OCI-M1 (cell line): ENCODE measurements at regions not wholly inside any gene's neighbourhood (a gene's known extent, or its start where the extent isn't known, plus 50 kb on each side); places are given as distances from the start of the nearest gene placed in this dataset.

ENCODE experiments used
- DNase-seq: peaks from one replicate; lab custom pipeline; 2025; lab: John Stamatoyannopoulos, UW

GRCh38 chr20:58162986-58163385, 65.5 kb downstream of the ANKRD60 start:
- DNase-seq, result no peak

GRCh38 chr20:58161192-58161591, 67.3 kb downstream of the ANKRD60 start:
- no peak for DNase-seq

DNA sequence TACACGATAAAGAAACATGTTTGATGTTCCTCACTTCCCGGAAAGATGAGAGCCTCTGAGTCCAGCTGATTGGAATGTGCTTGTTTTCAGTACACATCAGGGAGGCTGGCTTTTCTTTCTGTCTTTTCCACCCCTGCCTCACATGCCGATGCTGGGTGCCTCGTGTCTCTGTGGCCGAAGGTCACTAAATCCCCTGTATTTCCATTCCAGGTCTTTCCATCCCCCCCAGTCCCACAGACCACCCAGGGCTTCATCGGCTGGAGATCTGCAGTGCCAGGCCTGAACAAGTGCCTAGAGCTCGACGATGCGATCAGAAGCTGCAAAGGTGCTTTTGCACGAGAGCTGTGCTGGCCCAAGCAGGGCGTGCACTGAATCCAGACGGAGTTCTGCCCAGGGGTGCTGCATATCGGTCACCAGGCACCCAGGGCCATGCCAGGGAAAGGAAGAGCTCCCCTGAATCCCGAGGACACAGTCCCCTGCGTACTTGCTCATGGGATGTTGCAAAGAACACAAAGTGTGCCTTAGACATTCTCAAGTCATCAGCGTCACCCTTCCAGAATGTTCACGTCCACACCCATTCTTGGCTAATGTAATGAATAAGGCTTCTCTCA, 67.9 kb downstream of the ANKRD60 start:
- DNase-seq, result no peak

DNA sequence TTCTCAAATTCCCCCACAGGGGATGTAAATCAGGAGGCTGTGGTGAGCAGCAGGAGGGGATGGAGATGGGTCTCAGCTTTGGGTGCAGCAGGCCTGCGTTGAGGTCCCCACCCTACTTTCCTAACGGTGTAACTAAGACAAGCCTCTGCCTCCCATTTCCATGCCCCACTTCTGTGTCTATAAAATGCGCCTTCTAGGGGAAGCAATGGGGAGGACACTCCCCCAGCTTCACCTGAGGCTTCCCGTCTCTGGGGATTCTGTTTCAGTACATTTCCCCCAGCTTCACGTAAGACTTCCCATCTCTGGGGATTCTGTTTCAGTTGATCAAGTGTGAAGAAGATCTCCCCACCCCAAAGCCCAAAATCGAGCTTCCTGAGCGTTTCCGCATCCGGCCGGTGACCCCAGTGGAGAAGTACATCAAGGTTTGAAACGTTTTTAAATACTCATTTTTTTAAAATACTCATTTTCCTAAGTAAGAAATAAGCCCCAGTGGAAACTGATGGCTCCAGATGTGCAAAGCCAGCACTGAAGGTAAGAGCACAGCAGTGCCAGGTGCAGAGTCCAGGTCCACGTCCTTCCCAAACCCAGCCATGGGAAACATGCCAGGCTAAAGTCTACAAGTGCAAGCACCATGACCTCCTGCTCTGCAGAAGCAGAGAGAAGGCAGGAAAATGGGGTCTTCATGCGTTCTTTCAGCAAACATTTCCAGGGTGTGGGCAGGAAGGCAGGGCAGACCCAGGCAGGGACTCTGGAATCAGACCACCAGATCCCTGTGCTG, 73.1 kb downstream of the ANKRD60 start:
- no peak for DNase-seq

DNA sequence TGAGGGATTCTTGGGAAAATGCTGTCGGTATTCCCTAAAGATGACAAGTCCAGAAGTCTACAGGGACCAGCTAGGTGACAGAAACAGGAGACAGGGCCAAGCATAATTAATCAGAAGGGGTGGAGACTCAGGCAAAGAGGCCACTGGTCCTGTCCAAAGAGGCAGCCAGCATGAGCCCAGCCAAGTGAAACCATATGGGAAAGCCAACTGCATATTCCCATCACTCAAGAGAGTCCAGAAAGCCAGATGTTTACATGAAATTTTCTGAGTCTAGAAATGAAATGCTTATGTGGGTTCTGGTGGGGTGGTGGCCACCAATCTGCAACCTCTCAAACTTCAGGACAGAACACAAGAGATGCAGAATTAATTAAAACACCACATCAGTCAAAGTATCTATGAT, 74.3 kb downstream of the ANKRD60 start:
- no peak for DNase-seq

- no peak for DNase-seq
Measured at GRCh38 chr20:58153121-58153520, 75.3 kb downstream of the ANKRD60 start.

DNA sequence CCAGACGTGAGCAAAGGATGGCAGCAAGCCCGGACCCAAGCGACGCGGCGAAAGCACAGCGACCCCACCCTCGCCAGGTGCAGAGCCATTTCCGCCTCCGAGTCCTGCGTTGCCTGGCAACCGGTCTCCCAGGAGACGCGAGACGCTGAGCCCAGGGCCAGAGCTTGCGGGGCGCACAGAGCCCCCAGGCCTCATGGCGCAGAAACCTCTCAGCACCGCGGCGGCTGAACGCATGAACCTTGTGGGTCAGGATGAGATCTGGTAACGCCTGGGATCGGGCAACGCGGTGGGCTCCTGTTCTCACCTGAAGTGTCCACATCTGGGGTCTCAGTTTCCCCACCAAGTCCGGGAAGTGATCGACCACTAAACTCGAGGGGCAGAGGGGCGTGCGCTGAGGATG, 77.7 kb downstream of the ANKRD60 start:
- no peak for DNase-seq

DNA sequence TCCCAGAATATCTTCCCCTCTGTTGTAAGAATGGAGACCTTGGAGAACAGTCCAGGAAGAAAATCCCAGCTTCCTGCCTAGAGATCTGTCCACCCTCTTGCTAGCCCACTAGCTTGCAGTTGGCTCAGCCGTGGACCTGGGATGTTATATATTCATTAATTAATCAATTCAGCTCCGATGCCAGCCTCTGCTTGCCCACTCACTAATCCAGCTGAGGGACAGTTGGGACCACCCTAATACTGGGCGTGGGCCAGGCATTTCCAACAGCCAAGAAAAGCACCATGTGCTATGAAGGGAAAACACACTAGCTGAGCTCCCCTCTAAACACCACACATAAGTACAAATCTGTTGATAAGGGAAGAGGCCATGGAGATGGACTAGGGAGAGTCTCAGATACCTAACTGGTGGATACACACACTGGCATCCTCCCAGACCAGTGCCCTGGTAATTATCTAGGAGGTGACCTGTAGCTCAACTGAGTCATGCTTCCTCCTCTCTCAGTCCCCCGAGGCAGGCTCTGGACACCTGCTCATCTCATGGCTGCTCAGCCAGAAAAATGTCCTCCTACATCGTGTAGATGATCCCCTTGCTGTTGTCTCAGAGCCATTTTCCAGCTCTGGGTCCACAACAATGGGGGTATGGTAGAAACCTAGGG, 78.9 kb downstream of the ANKRD60 start:
- no peak for DNase-seq

GRCh38 chr20:58148891-58149290, 79.6 kb downstream of the ANKRD60 start:
- DNase-seq, result no peak

- DNase-seq, result no peak
Measured at GRCh38 chr20:58147628-58148370, 80.7 kb downstream of the ANKRD60 start.

GRCh38 chr20:58146746-58147140, 81.7 kb downstream of the ANKRD60 start:
- DNase-seq, result no peak

- DNase-seq, result no peak
Measured at GRCh38 chr20:58146081-58146745, 82.2 kb downstream of the ANKRD60 start.

DNA sequence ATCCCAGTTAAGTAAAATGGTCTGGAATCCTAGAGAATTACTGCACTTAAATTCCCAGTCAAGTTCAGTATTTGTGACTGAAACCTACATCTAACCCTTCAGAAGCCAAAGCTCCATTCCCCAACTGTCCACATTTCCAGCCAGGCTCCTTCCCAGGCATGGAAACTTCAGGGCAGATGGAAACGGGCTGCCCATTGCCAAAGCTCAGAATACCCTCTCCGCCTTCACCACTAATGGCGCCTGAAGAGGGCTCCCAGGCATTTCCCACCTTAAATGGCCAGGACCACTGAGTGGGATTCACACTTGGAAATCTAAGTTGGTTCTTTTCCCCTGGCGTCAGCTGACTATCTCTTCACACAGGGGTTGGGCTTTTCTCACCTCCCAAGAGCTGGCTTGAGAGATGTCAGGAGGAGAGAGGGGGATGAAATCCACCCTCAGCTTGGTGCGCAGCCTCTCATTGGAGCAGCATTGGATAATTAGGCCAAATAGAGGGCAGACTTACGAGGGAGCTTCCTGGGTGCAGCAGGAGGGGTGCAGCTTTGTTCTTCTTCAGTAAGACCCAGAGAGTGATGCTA, 82.9 kb downstream of the ANKRD60 start:
- no peak for DNase-seq

DNA sequence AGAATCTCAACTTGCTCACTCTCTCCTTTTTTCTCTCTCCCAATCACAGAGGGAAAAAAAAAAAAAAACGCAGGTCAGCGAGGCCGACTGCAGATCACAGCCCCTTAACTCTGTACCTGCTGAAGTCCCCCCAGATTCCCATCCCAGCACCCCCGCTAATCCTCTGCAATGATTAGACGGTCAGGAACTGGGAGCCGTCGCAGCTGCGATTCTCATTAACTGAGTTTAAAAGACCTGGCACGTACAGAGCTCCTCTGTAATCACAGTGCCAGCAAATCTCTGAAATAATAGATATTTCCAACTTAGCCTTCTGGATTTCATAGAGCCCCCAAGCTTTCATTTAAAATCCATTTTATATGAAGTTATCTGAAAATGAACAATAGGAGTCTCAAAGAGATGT, 84.4 kb downstream of the ANKRD60 start:
- no peak for DNase-seq

DNA sequence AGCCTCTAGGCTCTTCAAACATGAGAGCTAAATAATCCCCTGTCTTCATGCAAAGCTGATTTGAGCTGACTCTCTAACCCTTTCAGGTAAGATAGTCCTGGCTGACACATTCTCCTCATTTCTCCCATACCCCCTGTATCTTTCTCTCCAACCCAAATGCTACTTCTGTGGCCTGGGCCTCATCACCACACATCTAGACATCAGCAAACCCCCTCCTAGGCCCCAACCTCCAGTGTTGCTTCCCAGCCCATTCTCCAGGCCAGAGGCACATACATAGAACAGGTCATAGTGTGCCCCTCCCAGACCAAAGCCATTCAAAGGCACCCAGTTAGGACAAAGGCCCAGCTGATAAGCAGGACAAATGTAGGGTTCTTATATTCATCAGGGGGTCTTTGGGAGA, 84.9 kb downstream of the ANKRD60 start:
- DNase-seq, result no peak

- DNase-seq, result no peak
Measured at GRCh38 chr20:58142843-58143185, 85.6 kb downstream of the ANKRD60 start.

- no peak for DNase-seq
Measured at GRCh38 chr20:58141971-58142842, 86.2 kb downstream of the ANKRD60 start.

- no peak for DNase-seq
Measured at GRCh38 chr20:58141496-58141895, 87.0 kb downstream of the ANKRD60 start.

GRCh38 chr20:58140787-58141425, 87.5 kb downstream of the ANKRD60 start:
- no peak for DNase-seq
